HepG2 (cell line): ENCODE measurements at regions not wholly inside any gene's neighbourhood (a gene's known extent, or its start where the extent isn't known, plus 50 kb on each side); places are given as distances from the start of the nearest gene placed in this dataset.
A peak's percentile ranks its signal among the peaks of the same experiment; 100 is the strongest.

Experiments
- POLR2A ChIP-seq, 2 experiments: IDR thresholded peaks; 2 replicates each; pipeline ENCODE4 v1.6.1; 2011; ENCODE audit warnings: low read depth in 2 of 2, low read length in 2 of 2, mild to moderate bottlenecking in 1 of 2, moderate library complexity in 1 of 2; ENCODE audit not compliant: insufficient read depth in 1 of 2
- RFX5 ChIP-seq: IDR thresholded peaks from 2 replicates; pipeline ENCODE4 v1.6.1; 2011; ENCODE audit warnings: low read depth, low read length, improper control_type of control experiment
- ZSCAN30 ChIP-seq: sonication (generic); formaldehyde crosslinking; IDR thresholded peaks from 2 replicates; pipeline ENCODE4 v1.5.0; 2020; ENCODE audit warnings: mild to moderate bottlenecking, missing genetic modification reagents
- TF ChIP-seq, protein P1 (sequence below): sonication (generic); formaldehyde crosslinking; IDR thresholded peaks from 2 replicates; pipeline ENCODE4 v1.5.0; 2020; ENCODE audit warnings: mild to moderate bottlenecking, missing genetic modification reagents, moderate library complexity
- TF ChIP-seq, protein P2 (sequence below): sonication (generic); formaldehyde crosslinking; IDR thresholded peaks from 2 replicates; pipeline ENCODE4 v1.5.1; 2020; ENCODE audit warnings: missing genetic modification reagents, mild to moderate bottlenecking, borderline replicate concordance

DNA sequence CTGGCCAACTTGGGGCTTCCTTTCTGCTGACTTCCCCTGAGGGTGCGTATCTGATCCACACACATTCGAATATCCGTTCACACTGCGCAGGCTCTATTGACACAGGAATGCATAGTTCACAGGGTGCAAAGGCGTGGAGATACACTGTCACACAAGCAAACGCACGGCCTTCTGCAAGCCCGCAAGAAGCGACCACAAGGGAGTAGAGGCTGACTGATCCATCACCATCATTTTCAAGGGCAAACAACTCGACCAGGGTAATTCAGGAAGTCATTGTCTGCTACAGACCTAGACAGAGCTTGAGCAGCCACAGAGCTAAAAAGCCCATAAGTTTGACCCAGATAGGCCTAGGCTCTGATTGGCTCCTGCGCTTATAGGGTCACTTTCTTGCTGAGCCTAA, 392.3 kb downstream of the MN1 start:
- no peak for TF ChIP-seq ZSCAN30
- TF ChIP-seq, protein P1, sequence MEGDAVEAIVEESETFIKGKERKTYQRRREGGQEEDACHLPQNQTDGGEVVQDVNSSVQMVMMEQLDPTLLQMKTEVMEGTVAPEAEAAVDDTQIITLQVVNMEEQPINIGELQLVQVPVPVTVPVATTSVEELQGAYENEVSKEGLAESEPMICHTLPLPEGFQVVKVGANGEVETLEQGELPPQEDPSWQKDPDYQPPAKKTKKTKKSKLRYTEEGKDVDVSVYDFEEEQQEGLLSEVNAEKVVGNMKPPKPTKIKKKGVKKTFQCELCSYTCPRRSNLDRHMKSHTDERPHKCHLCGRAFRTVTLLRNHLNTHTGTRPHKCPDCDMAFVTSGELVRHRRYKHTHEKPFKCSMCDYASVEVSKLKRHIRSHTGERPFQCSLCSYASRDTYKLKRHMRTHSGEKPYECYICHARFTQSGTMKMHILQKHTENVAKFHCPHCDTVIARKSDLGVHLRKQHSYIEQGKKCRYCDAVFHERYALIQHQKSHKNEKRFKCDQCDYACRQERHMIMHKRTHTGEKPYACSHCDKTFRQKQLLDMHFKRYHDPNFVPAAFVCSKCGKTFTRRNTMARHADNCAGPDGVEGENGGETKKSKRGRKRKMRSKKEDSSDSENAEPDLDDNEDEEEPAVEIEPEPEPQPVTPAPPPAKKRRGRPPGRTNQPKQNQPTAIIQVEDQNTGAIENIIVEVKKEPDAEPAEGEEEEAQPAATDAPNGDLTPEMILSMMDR (CRISPR knock-in tag), result peak; percentile 46
- TF ChIP-seq RFX5, result no peak
- TF ChIP-seq, protein P2, sequence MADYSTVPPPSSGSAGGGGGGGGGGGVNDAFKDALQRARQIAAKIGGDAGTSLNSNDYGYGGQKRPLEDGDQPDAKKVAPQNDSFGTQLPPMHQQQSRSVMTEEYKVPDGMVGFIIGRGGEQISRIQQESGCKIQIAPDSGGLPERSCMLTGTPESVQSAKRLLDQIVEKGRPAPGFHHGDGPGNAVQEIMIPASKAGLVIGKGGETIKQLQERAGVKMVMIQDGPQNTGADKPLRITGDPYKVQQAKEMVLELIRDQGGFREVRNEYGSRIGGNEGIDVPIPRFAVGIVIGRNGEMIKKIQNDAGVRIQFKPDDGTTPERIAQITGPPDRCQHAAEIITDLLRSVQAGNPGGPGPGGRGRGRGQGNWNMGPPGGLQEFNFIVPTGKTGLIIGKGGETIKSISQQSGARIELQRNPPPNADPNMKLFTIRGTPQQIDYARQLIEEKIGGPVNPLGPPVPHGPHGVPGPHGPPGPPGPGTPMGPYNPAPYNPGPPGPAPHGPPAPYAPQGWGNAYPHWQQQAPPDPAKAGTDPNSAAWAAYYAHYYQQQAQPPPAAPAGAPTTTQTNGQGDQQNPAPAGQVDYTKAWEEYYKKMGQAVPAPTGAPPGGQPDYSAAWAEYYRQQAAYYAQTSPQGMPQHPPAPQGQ (CRISPR knock-in tag), result no peak
- no peak for TF ChIP-seq POLR2A (IDR thresholded peaks at IDR 0.05; ENCODE audit: insufficient read depth in 1 of 2, low read depth in 2 of 2, low read length in 2 of 2)
